SK-N-MC (cell line): ENCODE measurements at regions not wholly inside any gene's neighbourhood (a gene's known extent, or its start where the extent isn't known, plus 50 kb on each side); places are given as distances from the start of the nearest gene placed in this dataset.
"Not testable (repeated sequence)": the region's sequence is repeated elsewhere in the genome, so short reads cannot be mapped to it uniquely, and the experiment has no call there.

ENCODE experiments used
- EZH2 ChIP-seq: fragments of 200-600 bp; sonication (generic); IDR thresholded peaks from one replicate; pipeline ENCODE4 v1.6.1; 2017; ENCODE audit warnings: antibody characterized with exemption
- FOXP2 ChIP-seq: optimal IDR thresholded peaks from 2 replicates; pipeline ENCODE3; 2011; ENCODE audit warnings: mild to moderate bottlenecking, moderate library complexity; ENCODE audit not compliant: insufficient read depth; ENCODE audit errors: extremely low read length, control extremely low read depth
- POLR2AphosphoS5 ChIP-seq: IDR thresholded peaks from 2 replicates; pipeline ENCODE4 v1.6.1; 2012; ENCODE audit warnings: mild to moderate bottlenecking, low read depth, low read length, borderline replicate concordance

- not testable (repeated sequence) for TF ChIP-seq POLR2AphosphoS5, EZH2, FOXP2
Measured at GRCh38 chr1:148417241-148417640, 65.9 kb downstream of the PPIAL4G start.
